GM23248 (cell line): ENCODE measurements at regions not wholly inside any gene's neighbourhood (a gene's known extent, or its start where the extent isn't known, plus 50 kb on each side); places are given as distances from the start of the nearest gene placed in this dataset.
"Not testable (repeated sequence)": the region's sequence is repeated elsewhere in the genome, so short reads cannot be mapped to it uniquely, and the experiment has no call there.

Source experiments
- DNase-seq: peaks from one replicate; pipeline ENCODE4 v3.0.0-alpha.2; 2015
- H2AFZ ChIP-seq: fragments of 200-600 bp; sonication (generic); 2 replicates; pipeline ENCODE4 v1.6.1; 2016; ENCODE audit warnings: antibody characterized with exemption
- H3F3A ChIP-seq: fragments of 200-600 bp; sonication (generic); 2 replicates; pipeline ENCODE4 v1.6.1; 2016; ENCODE audit warnings: mild to moderate bottlenecking, antibody characterized with exemption, mixed run types; ENCODE audit not compliant: insufficient read depth
- H3K27ac ChIP-seq: fragments of 200-600 bp; sonication (generic); 2 replicates; pipeline ENCODE4 v1.5.1; 2016; ENCODE audit warnings: mild to moderate bottlenecking
- H3K27me3 ChIP-seq: fragments of 200-600 bp; sonication (generic); replicated peaks from 2 replicates; pipeline ENCODE4 v1.6.1; 2016; ENCODE audit warnings: mild to moderate bottlenecking; ENCODE audit not compliant: insufficient read depth
- H3K36me3 ChIP-seq: fragments of 200-600 bp; sonication (generic); 2 replicates; pipeline ENCODE4 v1.6.1; 2016; ENCODE audit warnings: low read depth, mild to moderate bottlenecking
- H3K4me1 ChIP-seq: fragments of 200-600 bp; sonication (generic); 2 replicates; pipeline ENCODE4 v1.6.1; 2016; ENCODE audit warnings: mild to moderate bottlenecking; ENCODE audit not compliant: insufficient read depth
- H3K4me2 ChIP-seq: fragments of 200-600 bp; sonication (generic); one replicate; pipeline ENCODE4 v1.6.1; 2016; ENCODE audit warnings: mild to moderate bottlenecking; ENCODE audit not compliant: unreplicated experiment
- H3K4me3 ChIP-seq: fragments of 200-600 bp; sonication (generic); 2 replicates; pipeline ENCODE4 v1.5.1; 2016; ENCODE audit warnings: mild to moderate bottlenecking
- H3K79me2 ChIP-seq: fragments of 200-600 bp; sonication (generic); 2 replicates; pipeline ENCODE4 v1.6.1; 2016; ENCODE audit warnings: mild to moderate bottlenecking; ENCODE audit not compliant: insufficient read depth
- H3K9ac ChIP-seq: fragments of 200-600 bp; sonication (generic); 2 replicates; pipeline ENCODE4 v1.6.1; 2016; ENCODE audit warnings: mild to moderate bottlenecking
- H3K9me2 ChIP-seq: fragments of 200-600 bp; sonication (generic); 2 replicates; pipeline ENCODE4 v1.6.1; 2016; ENCODE audit warnings: mixed run types, mild to moderate bottlenecking, moderate library complexity; ENCODE audit not compliant: insufficient read depth
- H3K9me3 ChIP-seq: fragments of 200-600 bp; sonication (generic); one replicate; pipeline ENCODE4 v1.6.1; 2017; ENCODE audit warnings: low read depth
- H4K20me1 ChIP-seq: fragments of 200-600 bp; sonication (generic); 2 replicates; pipeline ENCODE4 v1.6.0; 2016; ENCODE audit not compliant: insufficient read depth
- EZH2 ChIP-seq: fragments of 200-600 bp; sonication (generic); IDR thresholded peaks from 2 replicates; pipeline ENCODE4 v1.6.1; 2018; ENCODE audit warnings: antibody characterized with exemption, mild to moderate bottlenecking; ENCODE audit not compliant: insufficient read depth, poor library complexity, severe bottlenecking
- EZH2phosphoT487 ChIP-seq: fragments of 200-600 bp; sonication (generic); IDR thresholded peaks from 2 replicates; pipeline ENCODE4 v1.6.1; 2018; ENCODE audit warnings: antibody characterized with exemption, moderate library complexity, mild to moderate bottlenecking, low read depth; ENCODE audit not compliant: insufficient read depth
- WGBS, 2 experiments: methylation state at CpG; one replicate each; pipeline ENCODE4 v1.1.6; 2015 to 2017; ENCODE audit warnings: low lambda C conversion rate in 2 of 2, low coverage in 1 of 2; ENCODE audit errors: missing lambda C conversion rate in 2 of 2; 5-methylcytosine and 5-hydroxymethylcytosine counted together
- in situ Hi-C: fragments of 300-500 bp; cut with MboI; formaldehyde crosslinking; loops from 2 replicates; pipeline ENCODE4 v1.15.0; 2020

GRCh38 chr2:16092861-16093638, 152.7 kb downstream of the MYCN start:
- no peaks in the 10 kb centered on the region for H3K9me2 ChIP-seq

DNA sequence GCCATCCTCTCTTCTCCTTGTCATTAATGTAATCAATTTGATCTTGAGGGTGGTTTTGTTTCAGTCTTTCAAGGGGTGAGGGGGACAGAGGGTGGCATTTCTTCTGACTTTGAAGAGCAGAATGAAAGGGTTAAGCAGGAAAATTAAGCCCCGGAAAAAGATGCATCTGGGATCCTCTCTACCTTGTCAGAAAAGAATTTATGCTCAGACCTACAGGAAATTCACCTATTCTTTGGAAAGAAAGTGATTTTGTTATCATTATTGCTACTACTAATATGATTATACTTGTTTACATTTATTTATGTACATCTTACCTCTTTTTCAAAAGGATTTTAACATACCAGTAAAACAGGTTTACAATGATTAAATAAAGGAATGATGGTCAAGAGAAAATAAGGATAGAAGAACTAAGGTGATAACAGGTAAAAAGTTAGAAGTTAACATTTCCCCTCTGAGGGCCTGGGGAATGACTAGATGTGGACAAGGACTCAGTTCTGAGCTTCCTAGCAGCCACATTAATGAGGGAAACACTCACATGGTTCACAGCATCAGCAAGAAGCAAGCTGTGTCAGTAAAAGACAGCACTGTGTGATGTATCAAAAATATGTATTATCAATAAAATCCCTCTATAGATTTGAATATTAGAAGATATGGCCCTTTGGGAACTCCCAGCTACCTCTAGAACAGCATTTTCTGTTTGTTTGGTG, 151.4 kb downstream of the MYCN start:
- no peak overlapping the region for H3K27ac ChIP-seq
- no peak overlapping the region for H3K4me2 ChIP-seq
- no peaks in the 10 kb centered on the region for H3K4me1 ChIP-seq
- H3K36me3 ChIP-seq = no peaks in the 10 kb centered on the region
- TF ChIP-seq EZH2phosphoT487 (no peak), EZH2 (no peak)
- no peaks in the 10 kb centered on the region for H3K79me2 ChIP-seq
- H3F3A ChIP-seq = no peaks in the 10 kb centered on the region
- H3K4me3 ChIP-seq = no peak overlapping the region
- no peak for DNase-seq
- H2AFZ ChIP-seq = no peak overlapping the region
- H3K9me3 ChIP-seq = no peaks in the 10 kb centered on the region
- WGBS, 2 experiments = 0% methylated on average over 1 of the region's 1 CpG
- in situ Hi-C loops = no loop called here
- no peaks in the 10 kb centered on the region for H3K9me2 ChIP-seq
- no peaks in the 10 kb centered on the region for H4K20me1 ChIP-seq
- no peak overlapping the region for H3K9ac ChIP-seq
- no peaks in the 10 kb centered on the region for H3K27me3 ChIP-seq

More at GRCh38 chr2:16092861-16093638, 152.7 kb downstream of the MYCN start:
- Histone ChIP-seq H3K27me3 (no peaks in the 10 kb centered on the region), H3K4me1 (no peaks in the 10 kb centered on the region), H2AFZ (no peak overlapping the region), H3K4me2 (no peak overlapping the region), H3F3A (no peaks in the 10 kb centered on the region), H3K36me3 (no peaks in the 10 kb centered on the region), H3K9ac (no peak overlapping the region), H4K20me1 (no peaks in the 10 kb centered on the region), H3K79me2 (no peaks in the 10 kb centered on the region), H3K4me3 (no peak overlapping the region), H3K9me3 (no peaks in the 10 kb centered on the region), H3K27ac (no peak overlapping the region)
- in situ Hi-C loops = no loop called here
- TF ChIP-seq EZH2 (no peak), EZH2phosphoT487 (no peak)
- DNase-seq = no peak
- 45% methylated on average over 13 of the region's 13 CpGs for WGBS, 2 experiments

GRCh38 chr2:16090650-16091575, 150.6 kb downstream of the MYCN start:
- H3K27me3 ChIP-seq = no peaks in the 10 kb centered on the region
- no peak overlapping the region for H3K4me2 ChIP-seq
- no peaks in the 10 kb centered on the region for H3K9me2 ChIP-seq
- no peaks in the 10 kb centered on the region for H3K36me3 ChIP-seq
- H3K79me2 ChIP-seq = no peaks in the 10 kb centered on the region
- H3K9me3 ChIP-seq = no peaks in the 10 kb centered on the region
- H2AFZ ChIP-seq = no peak overlapping the region
- no peaks in the 10 kb centered on the region for H3K4me1 ChIP-seq
- WGBS, 2 experiments = 22 to 27% methylated on average over 15 of the region's 15 CpGs
- no peak overlapping the region for H3K4me3 ChIP-seq
- no peak for DNase-seq
- no peak overlapping the region for H3K9ac ChIP-seq
- H4K20me1 ChIP-seq = no peaks in the 10 kb centered on the region
- in situ Hi-C loops = no loop called here
- no peaks in the 10 kb centered on the region for H3F3A ChIP-seq
- TF ChIP-seq EZH2 (no peak), EZH2phosphoT487 (no peak)
- no peak overlapping the region for H3K27ac ChIP-seq

DNA sequence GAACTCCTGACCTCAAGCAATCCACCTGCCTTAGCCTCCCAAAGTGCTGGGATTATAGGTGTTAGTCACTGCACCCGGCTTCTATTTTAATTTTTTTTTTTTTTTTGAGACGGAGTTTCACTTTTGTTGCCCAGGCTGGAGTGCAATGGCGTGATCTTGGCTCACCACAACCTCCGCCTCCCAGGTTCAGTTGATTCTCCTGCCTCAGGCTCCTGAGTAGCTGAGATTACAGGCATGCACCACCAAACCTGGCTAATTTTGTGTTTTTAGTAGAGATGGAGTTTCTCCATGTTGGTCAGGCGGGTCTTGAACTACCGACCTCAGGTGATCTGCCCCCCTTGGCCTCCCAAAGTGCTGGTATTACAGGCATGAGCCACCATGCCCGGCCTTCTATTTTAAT, 149.1 kb downstream of the MYCN start:
- H3K36me3 ChIP-seq, DNase-seq, H3K9me3 ChIP-seq, H3K27ac ChIP-seq, H2AFZ ChIP-seq, H4K20me1 ChIP-seq, H3K9ac ChIP-seq, H3K4me1 ChIP-seq, in situ Hi-C loops, H3K9me2 ChIP-seq, H3K79me2 ChIP-seq, H3F3A ChIP-seq, H3K4me3 ChIP-seq, H3K4me2 ChIP-seq, H3K27me3 ChIP-seq: not testable (repeated sequence)
- WGBS, 2 experiments = 44 to 45% methylated on average over 7 of the region's 7 CpGs
